Fibroblast of mammary gland (primary cell): ENCODE measurements at regions not wholly inside any gene's neighbourhood (a gene's known extent, or its start where the extent isn't known, plus 50 kb on each side); places are given as distances from the start of the nearest gene placed in this dataset.
A peak's percentile ranks its signal among the peaks of the same experiment; 100 is the strongest.

ENCODE experiments used
- DNase-seq: peaks from one replicate; pipeline ENCODE4 v3.0.0-alpha.2; 2010; ENCODE audit warnings: low read depth
- H3K4me3 ChIP-seq: 2 replicates; pipeline ENCODE4 v1.5.1; 2011; ENCODE audit warnings: low read depth, mild to moderate bottlenecking, low read length, moderate library complexity; ENCODE audit not compliant: control insufficient read depth
- TF ChIP-seq, protein P1 (sequence below): conservative IDR thresholded peaks from 2 replicates; pipeline ENCODE4 v1.5.1; 2011; ENCODE audit warnings: low read depth, low read length, inconsistent platforms; ENCODE audit not compliant: control insufficient read depth, insufficient read depth

DNA sequence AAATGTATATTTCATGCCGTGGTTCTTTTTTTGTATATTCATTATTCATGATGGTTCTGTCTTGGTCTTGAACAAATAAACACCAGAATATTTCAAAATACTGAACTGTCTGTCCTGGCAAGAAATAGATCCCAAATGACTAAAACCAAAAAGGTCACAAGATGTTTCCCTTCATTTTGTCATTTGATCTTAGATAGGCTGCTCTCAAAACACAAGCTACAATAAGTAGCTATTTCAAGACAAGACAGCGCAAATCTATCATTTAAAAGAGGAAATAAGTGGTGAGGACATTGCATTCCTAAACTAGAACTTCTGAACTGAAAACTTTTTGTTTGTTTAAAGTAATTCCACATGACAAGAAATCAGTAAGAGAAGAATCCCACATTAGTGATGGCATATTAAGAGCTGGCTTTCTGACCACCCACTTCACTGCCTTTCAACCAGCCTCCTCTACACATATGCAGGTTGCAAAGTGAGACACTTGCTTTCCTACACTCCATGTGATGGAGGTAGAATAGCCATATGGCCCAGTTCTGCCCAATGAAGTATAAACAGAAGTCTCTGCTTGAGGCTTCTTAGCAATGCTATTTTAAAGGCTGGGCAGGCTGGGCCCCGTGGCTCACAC, 54.4 kb upstream of the CCDC28A start:
- DNase-seq, result peak; percentile 50
- TF ChIP-seq, protein P1, sequence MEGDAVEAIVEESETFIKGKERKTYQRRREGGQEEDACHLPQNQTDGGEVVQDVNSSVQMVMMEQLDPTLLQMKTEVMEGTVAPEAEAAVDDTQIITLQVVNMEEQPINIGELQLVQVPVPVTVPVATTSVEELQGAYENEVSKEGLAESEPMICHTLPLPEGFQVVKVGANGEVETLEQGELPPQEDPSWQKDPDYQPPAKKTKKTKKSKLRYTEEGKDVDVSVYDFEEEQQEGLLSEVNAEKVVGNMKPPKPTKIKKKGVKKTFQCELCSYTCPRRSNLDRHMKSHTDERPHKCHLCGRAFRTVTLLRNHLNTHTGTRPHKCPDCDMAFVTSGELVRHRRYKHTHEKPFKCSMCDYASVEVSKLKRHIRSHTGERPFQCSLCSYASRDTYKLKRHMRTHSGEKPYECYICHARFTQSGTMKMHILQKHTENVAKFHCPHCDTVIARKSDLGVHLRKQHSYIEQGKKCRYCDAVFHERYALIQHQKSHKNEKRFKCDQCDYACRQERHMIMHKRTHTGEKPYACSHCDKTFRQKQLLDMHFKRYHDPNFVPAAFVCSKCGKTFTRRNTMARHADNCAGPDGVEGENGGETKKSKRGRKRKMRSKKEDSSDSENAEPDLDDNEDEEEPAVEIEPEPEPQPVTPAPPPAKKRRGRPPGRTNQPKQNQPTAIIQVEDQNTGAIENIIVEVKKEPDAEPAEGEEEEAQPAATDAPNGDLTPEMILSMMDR, result no peak
- no peak overlapping the region for H3K4me3 ChIP-seq

DNA sequence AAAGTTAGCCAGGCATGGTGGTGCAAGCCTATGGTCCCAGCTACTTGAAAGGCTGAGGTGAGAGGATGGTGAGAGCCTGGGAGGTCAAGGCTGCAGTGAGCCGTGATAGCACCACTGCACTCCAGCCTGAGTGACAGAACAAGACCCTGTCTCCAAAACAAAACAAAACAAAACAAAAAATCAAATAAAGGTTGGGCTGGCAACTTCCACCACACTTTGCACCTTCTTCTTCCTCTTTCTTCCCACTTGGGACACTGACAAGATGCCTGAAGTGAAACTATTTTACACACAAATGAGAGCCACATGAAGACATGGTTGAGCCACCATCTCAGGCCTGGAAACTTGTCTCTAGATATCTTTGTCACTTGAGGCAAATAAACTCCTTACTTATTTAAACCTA, 53.8 kb upstream of the CCDC28A start:
- no peak for DNase-seq
- no peak overlapping the region for H3K4me3 ChIP-seq
- TF ChIP-seq, protein P1, result no peak

GRCh38 chr6:138722425-138723371, 50.9 kb upstream of the CCDC28A start:
- peak; percentile 72 for DNase-seq
- no peak overlapping the region for H3K4me3 ChIP-seq
- TF ChIP-seq, protein P1, result no peak
